Cardiac fibroblast (primary cell): ENCODE measurements at regions not wholly inside any gene's neighbourhood (a gene's known extent, or its start where the extent isn't known, plus 50 kb on each side); places are given as distances from the start of the nearest gene placed in this dataset.

Source experiments
- DNase-seq, 2 donors: peaks; one replicate each; pipeline versions ENCODE4 v3.0.0 to v3.0.0-alpha.2; 2010; ENCODE audit warnings: low read depth in 2 of 2
- H3K4me3 ChIP-seq, 2 donors: replicated peaks in 1 of 2; 1 replicate in 1 of 2; 2 replicates in 1 of 2; pipeline ENCODE4 v1.5.1; 2011; ENCODE audit warnings: low read depth in 2 of 2, low read length in 2 of 2, mild to moderate bottlenecking in 2 of 2, moderate library complexity in 1 of 2
- TF ChIP-seq, protein P1 (sequence below): IDR thresholded peaks from one replicate; pipeline ENCODE4 v1.5.1; 2011; ENCODE audit warnings: low read depth, mild to moderate bottlenecking, low read length, inconsistent platforms

DNA sequence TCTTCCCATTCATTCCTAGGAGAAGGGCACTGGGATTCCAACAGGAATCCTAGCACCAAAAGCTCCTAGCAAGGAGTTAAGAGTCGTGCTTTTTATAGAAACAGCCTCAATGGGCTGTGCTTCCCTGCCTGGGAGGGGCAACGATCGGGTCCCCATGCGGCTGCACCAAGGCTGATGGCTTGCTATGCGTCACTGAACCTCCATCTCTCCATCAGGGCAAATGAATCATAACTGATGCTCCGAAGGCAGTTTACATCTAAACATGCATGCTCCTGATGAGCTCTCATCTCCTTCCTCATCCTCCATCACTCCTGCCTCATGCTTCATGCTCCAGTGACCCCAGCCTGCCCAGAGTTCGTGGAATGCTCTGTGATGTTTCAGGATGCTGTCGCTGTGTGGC lies 270.5 kb downstream of the FOXL1 start:
- H3K4me3 ChIP-seq: no peak overlapping the region
- TF ChIP-seq, protein P1, sequence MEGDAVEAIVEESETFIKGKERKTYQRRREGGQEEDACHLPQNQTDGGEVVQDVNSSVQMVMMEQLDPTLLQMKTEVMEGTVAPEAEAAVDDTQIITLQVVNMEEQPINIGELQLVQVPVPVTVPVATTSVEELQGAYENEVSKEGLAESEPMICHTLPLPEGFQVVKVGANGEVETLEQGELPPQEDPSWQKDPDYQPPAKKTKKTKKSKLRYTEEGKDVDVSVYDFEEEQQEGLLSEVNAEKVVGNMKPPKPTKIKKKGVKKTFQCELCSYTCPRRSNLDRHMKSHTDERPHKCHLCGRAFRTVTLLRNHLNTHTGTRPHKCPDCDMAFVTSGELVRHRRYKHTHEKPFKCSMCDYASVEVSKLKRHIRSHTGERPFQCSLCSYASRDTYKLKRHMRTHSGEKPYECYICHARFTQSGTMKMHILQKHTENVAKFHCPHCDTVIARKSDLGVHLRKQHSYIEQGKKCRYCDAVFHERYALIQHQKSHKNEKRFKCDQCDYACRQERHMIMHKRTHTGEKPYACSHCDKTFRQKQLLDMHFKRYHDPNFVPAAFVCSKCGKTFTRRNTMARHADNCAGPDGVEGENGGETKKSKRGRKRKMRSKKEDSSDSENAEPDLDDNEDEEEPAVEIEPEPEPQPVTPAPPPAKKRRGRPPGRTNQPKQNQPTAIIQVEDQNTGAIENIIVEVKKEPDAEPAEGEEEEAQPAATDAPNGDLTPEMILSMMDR: no peak
- peak in 1 of 2 donors; percentile 34 for DNase-seq

DNA sequence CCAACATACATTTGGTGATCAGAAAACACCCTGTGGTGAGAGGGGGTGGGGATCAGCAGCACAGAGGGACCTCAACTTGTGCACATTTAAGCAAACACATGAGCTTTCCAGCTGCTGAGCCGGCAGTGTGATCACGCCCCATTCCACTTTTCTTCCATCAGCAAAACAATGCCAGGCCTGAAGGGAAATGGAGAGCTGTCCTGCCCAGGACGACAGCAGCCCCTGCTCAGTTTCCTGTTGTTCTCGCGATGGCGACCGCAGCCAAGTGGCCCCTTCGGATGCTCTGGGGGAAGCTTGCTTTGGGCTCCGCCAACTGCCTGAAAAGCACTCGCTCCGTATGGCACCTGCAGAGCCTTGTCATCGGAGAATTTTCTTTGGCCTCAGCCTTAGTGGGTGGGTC lies 272.3 kb downstream of the FOXL1 start:
- TF ChIP-seq, protein P1: no peak
- no peak overlapping the region for H3K4me3 ChIP-seq

DNA sequence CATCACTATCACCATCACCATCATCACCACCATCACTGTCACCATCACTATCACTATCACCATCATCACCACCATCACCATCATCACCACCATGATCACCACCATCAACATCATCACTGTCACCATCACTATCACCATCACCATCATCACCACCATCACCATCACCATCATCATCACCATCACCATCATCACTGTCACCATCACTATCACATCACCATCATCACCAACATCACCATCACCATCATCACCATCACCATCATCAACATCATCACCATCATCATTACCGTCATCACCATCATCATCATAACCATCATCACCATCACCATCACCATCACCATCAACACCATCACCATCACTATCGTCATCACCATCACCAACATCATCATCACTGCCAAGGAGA lies 273.8 kb downstream of the FOXL1 start:
- no peak for DNase-seq
- TF ChIP-seq, protein P1: no peak
- no peak overlapping the region for H3K4me3 ChIP-seq

More for the DNA sequence above, 272.3 kb downstream of the FOXL1 start:
- no peak for DNase-seq

DNA sequence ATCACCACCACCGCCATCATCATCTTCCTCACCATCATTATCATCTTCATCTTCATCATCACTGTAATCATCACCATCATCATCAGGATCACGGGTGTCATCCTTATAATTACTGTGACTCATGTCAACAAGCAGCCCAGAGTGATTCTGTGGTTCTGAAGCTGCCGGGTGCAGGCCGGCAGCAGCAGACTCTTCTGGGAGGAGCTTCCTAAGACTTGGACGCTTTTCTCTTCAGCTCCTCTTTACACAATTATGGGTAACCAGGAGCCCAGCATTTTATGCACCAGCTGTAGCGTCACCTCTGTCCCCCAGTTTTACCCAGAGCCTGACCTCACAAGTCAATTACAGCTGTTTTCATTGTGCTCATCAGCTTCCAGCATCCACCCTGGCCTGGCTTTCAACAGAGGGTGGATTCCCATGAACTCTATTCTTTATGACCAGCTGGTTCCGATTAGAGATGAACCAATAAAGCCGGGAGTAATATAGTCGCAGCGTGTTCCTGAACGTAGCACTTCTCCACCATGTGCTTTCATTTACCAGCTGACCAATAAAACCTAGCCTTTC lies 275.8 kb downstream of the FOXL1 start:
- TF ChIP-seq, protein P1: no peak
- no peak overlapping the region for H3K4me3 ChIP-seq
- DNase-seq: peak; percentile 14 to 26

DNA sequence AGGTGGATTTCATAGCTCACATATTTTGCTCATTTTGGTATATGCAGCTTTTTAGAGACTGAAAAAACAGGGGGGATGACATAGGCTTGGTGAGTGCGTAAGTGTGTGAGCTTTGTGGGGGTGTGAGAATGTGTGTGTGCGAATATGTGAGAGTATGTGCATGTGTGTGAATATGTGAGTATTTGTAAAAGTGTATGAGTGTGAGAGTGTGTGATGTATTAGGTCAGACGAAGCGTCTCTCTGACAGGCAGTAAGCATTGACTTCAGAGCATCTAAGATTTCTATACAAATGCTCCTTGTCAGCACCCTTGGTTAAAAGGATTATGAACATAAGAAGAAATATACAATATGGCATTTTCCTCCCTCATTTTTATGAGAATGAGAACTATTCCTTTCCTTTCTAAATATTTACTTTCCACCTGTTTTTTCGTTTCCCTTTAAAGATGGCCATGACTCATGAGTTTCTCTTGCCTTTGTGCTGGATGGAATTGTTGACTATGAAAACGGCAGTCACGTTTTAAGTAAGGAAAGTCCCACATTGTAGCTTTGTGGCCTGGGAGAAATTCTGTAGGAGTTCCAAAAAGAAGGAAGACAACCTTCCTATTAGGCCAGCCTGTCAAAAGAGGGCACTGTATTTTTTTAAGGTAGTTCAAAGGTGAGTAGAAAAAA lies 276.4 kb downstream of the FOXL1 start:
- no peak overlapping the region for H3K4me3 ChIP-seq
- peak in 1 of 2 donors; percentile 31 for DNase-seq

DNA sequence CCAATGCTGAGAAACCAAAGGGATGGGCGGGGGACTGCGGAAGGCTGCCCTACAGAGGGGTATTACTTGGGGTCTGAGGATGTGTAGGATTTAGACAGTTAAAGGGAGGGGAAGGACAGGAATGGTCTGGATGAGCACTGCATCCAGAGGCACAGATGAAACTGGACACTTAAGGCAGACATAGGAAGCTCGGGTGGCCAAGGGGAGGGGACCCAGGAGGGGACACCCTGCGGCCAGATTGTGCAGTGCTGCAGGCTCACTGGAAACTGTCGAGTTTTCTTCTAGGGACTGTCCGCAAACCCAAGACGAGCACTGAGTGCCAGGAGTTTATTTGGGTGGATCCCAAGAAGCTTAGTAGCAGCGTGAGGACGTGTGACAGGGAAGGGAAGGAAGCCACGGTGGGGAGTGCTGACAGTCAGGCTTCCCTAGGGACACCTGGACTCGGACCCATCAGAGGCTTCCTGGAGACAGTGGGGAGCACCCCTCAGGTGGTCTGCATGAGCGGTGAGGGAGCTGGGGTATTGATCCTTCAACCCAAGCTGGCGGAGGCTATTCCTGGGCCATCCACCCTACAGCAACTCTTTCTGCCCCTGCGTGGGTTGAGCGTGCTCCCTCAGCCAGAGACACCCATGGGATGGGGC lies 278.7 kb downstream of the FOXL1 start:
- DNase-seq: no peak
- TF ChIP-seq, protein P1: no peak
- H3K4me3 ChIP-seq: no peak overlapping the region

More for the DNA sequence above, 276.4 kb downstream of the FOXL1 start:
- TF ChIP-seq, protein P1: no peak
